PC-3 (cell line): ENCODE measurements at regions not wholly inside any gene's neighbourhood (a gene's known extent, or its start where the extent isn't known, plus 50 kb on each side); places are given as distances from the start of the nearest gene placed in this dataset.

Experiments used
- ATAC-seq: fragments of 200-7000 bp; cut with Tn5 transposase; 2 replicates; pipeline ENCODE4 v1.9.1; 2020; ENCODE audit warnings: mild to moderate bottlenecking, moderate library complexity
- BruUV-seq: library from RNA; stranded (reverse); fragments of 400-500 nt; replicated peaks from 2 replicates; lab custom pipeline; 2021; lab: Mats Ljungman, UMichigan
- CTCF ChIA-PET: fragments of 300-600 bp; sonication (Branson Sonifier 250); formaldehyde crosslinking; loops from one replicate; lab custom pipeline; 2022; ENCODE audit warnings: antibody characterized with exemption; lab: Charles Lee
- POLR2A ChIA-PET: fragments of 300-600 bp; sonication (Branson Sonifier 250); formaldehyde crosslinking; loops from one replicate; lab custom pipeline; 2022; ENCODE audit warnings: antibody characterized with exemption; ENCODE audit not compliant: unreplicated experiment; lab: Charles Lee
- DNase-seq: peaks from one replicate; pipeline ENCODE4 v3.0.0-alpha.2; 2015
- H2AFZ ChIP-seq: fragments of 300-600 bp; sonication (generic); 2 replicates; pipeline ENCODE4 v1.6.0; 2016; ENCODE audit warnings: antibody characterized with exemption, low read length
- H3F3A ChIP-seq: fragments of 300-600 bp; sonication (generic); one replicate; pipeline ENCODE4 v1.6.0; 2017; ENCODE audit warnings: antibody characterized with exemption, low read length, control low read depth, mild to moderate bottlenecking; ENCODE audit not compliant: unreplicated experiment
- H3K27ac ChIP-seq: fragments of 300-600 bp; sonication (generic); 2 replicates; pipeline ENCODE4 v1.5.1; 2016; ENCODE audit warnings: mild to moderate bottlenecking, low read length
- H3K27me3 ChIP-seq: fragments of 300-600 bp; sonication (generic); 2 replicates; pipeline ENCODE4 v1.6.1; 2016; ENCODE audit warnings: low read length, mixed read lengths
- H3K36me3 ChIP-seq: fragments of 300-600 bp; sonication (generic); 2 replicates; pipeline ENCODE4 v1.6.1; 2016; ENCODE audit warnings: low read depth, mixed run types, low read length, mixed read lengths
- H3K4me1 ChIP-seq: fragments of 300-600 bp; sonication (generic); 2 replicates; pipeline ENCODE4 v1.5.1; 2016; ENCODE audit warnings: low read length; ENCODE audit not compliant: insufficient read depth
- H3K4me2 ChIP-seq: fragments of 300-600 bp; sonication (generic); 2 replicates; pipeline ENCODE4 v1.6.0; 2016; ENCODE audit warnings: low read length
- H3K4me3 ChIP-seq: fragments of 300-600 bp; sonication (generic); 2 replicates; pipeline ENCODE4 v1.5.1; 2016; ENCODE audit warnings: mild to moderate bottlenecking, low read length, mixed read lengths
- H3K79me2 ChIP-seq: fragments of 300-600 bp; sonication (generic); 2 replicates; pipeline ENCODE4 v1.6.1; 2017; ENCODE audit warnings: low read length, mixed read lengths
- H3K9ac ChIP-seq: fragments of 300-600 bp; sonication (generic); 2 replicates; pipeline ENCODE4 v1.6.0; 2016; ENCODE audit warnings: mild to moderate bottlenecking, low read length
- H3K9me2 ChIP-seq: fragments of 300-600 bp; sonication (generic); replicated peaks from 2 replicates; pipeline ENCODE4 v1.6.1; 2016; ENCODE audit warnings: mixed run types, low read length, mixed read lengths
- H3K9me3 ChIP-seq: fragments of 300-600 bp; sonication (generic); 2 replicates; pipeline ENCODE4 v1.6.1; 2016; ENCODE audit warnings: low read length, mixed read lengths
- H4K20me1 ChIP-seq: fragments of 300-600 bp; sonication (generic); 2 replicates; pipeline ENCODE4 v1.6.1; 2016; ENCODE audit warnings: low read length, mixed read lengths
- EZH2 ChIP-seq: fragments of 300-600 bp; sonication (generic); IDR thresholded peaks from one replicate; pipeline ENCODE4 v1.6.1; 2017; ENCODE audit warnings: antibody characterized with exemption, mild to moderate bottlenecking, low read length; ENCODE audit not compliant: unreplicated experiment
- EZH2phosphoT487 ChIP-seq: fragments of 300-600 bp; sonication (generic); IDR thresholded peaks from 2 replicates; pipeline ENCODE4 v1.6.1; 2018; ENCODE audit warnings: mild to moderate bottlenecking, antibody characterized with exemption, low read length, borderline replicate concordance
- intact Hi-C: fragments of 100-400 bp; cut with micrococcal nuclease; formaldehyde crosslinking; loops from 2 replicates; pipeline ENCODE4 v1.9.0; 2023
- TF ChIP-seq, protein P1 (sequence below): fragments of 300-600 bp; sonication (generic); conservative IDR thresholded peaks from 2 replicates; pipeline ENCODE4 v1.5.1; 2017; ENCODE audit warnings: antibody characterized with exemption, low read depth, mild to moderate bottlenecking, low read length

DNA sequence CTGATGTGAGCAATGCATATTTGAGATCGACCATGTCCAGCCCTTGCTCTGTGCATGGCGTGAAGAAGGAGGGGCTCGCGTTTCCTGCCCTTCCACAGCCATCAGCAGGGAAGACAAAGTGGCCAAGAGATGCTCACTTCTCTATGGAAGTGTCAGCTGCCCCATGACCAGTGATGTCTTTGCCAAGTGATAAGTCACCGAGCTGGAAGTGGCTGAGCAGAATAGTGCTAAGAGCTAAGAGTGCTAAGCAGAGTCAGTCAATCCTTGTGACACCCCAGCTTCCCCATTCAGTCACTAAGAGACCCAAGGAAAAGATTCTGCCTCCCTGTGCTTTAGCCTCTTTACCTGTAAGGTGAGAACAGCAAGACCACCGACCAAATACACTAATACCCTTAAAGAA, 50.5 kb upstream of the CEP83 start:
- intact Hi-C loops: no loop called here
- Histone ChIP-seq H3K27ac (no peak overlapping the region), H3K9ac (no peak overlapping the region), H3K79me2 (no peaks in the 10 kb centered on the region), H3K4me1 (no peaks in the 10 kb centered on the region), H3K4me3 (no peak overlapping the region), H3K27me3 (no peaks in the 10 kb centered on the region), H3K36me3 (no peaks in the 10 kb centered on the region), H3K9me3 (no peaks in the 10 kb centered on the region), H3K4me2 (no peak overlapping the region), H2AFZ (no peak overlapping the region), H4K20me1 (no peaks in the 10 kb centered on the region), H3K9me2 (no peaks in the 10 kb centered on the region), H3F3A (no peaks in the 10 kb centered on the region)
- no TSS peak for BruUV-seq
- no peak for TF ChIP-seq EZH2phosphoT487
- no peak for TF ChIP-seq EZH2
- TF ChIP-seq, protein P1, sequence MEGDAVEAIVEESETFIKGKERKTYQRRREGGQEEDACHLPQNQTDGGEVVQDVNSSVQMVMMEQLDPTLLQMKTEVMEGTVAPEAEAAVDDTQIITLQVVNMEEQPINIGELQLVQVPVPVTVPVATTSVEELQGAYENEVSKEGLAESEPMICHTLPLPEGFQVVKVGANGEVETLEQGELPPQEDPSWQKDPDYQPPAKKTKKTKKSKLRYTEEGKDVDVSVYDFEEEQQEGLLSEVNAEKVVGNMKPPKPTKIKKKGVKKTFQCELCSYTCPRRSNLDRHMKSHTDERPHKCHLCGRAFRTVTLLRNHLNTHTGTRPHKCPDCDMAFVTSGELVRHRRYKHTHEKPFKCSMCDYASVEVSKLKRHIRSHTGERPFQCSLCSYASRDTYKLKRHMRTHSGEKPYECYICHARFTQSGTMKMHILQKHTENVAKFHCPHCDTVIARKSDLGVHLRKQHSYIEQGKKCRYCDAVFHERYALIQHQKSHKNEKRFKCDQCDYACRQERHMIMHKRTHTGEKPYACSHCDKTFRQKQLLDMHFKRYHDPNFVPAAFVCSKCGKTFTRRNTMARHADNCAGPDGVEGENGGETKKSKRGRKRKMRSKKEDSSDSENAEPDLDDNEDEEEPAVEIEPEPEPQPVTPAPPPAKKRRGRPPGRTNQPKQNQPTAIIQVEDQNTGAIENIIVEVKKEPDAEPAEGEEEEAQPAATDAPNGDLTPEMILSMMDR: no peak
- ATAC-seq: no peak
- ChIA-PET CTCF (no interaction called here), POLR2A (interaction anchor here (0.6 kb wide), 1 partner anchor 383 kb away, joined by 3 read pairs; no protein-coding TSS in a partner anchor)
- DNase-seq: no peak
